ENCODE measurements at regions not wholly inside any gene's neighbourhood (a gene's known extent, or its start where the extent isn't known, plus 50 kb on each side); places are given as distances from the start of the nearest gene placed in this dataset.
"Not testable (repeated sequence)": the region's sequence is repeated elsewhere in the genome, so short reads cannot be mapped to it uniquely, and the experiment has no call there.

DNA sequence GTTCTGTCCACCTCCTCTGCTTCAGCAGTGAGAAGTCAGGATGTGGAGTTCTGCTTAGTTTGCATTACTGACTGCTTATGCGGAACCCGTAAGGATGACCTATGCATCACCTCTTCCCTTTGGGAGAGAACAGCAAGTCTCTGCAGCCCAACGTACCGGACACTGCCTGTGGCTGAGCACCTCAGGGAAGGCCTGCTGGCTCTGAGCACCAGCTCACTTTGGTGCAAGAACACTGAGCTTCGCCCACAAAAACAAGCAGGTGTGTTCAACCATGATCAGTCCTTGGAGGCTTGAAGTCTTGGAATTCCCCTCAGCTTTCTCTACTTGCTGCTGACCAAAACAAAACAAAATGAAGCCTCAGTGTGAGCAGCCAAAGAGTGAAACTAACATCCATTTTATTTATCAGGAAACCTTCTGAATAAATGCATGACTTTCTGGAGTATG is 52.7 kb upstream of the NCK2 start:
- DNase-seq = no peak

DNA sequence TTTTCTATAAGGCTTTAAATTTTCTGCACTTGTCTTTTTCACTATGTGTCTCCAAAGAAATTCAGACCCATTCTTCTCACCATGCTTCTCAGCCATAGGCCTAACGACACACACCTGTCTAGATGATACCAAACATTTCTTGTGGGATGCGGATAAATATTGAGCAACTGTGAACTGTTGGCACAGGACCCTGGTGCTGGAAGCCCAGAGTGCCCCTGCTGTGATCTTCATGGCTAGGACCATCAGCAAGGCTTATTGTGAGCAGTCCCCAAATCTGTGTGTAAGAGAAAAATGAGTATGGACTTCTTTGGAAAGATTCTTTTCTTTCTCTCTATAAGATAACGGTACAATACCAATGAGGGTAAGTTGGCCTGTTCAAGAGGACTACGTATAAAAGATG is 54.1 kb upstream of the NCK2 start:
- DNase-seq = no peak

DNA sequence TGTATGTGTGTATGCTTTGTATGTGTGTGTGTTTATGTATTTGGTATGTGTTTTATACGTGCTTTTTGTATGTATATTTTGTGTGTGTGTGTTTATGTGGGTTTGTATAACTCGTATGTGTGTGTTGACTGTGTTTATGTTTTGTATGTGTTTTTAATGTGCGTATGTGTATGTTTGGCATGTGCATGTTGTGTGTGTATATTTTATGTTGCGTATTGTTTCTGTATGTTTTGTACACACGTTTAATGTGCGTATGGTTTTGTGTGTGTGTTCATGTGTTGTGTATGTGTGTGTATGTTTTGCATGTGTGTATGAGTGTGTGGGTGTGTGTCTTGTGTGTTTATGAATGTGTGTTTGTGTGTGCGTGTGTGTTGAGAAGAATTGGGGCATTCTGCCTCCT is 55.2 kb upstream of the NCK2 start:
- DNase-seq = no peak

DNA sequence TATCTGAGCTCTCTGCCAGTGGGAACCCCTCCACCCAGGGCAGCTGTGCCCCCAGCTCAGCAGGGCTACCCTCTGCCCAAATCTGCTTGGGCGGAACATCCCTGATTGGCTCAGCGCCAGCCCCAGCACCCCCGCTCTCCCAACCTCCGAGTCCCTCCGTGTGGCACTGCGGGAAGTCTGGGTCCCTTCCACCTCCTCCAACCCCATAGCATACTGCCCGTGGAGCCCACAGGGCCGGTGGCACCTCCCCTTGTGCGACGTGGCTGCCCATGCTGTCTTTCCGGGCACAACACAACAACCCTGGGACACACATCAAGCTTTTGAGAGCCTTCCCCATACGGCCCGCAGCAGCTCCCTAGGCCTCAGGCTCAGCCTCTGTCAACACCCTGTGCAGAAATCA is 55.8 kb upstream of the NCK2 start:
- DNase-seq = no peak

DNA sequence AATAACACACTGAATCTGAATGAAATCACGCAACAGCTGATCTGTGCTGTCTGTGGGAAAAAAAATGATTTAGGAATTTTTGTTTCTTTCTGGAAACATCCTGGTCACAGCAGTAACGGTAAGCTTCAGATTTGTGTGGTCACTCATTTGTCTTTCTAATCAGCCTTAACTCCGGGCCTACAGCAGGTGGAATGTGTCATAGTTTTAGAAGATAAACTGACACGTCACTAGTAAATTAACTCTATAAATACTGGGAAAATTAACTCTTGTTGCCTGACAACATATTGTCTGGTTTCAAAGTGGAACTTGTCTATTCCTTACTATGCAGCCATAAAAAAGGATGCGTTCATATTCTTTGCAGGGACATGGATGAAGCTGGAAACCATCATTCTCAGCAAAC is 58.1 kb upstream of the NCK2 start:
- DNase-seq = no peak

DNA sequence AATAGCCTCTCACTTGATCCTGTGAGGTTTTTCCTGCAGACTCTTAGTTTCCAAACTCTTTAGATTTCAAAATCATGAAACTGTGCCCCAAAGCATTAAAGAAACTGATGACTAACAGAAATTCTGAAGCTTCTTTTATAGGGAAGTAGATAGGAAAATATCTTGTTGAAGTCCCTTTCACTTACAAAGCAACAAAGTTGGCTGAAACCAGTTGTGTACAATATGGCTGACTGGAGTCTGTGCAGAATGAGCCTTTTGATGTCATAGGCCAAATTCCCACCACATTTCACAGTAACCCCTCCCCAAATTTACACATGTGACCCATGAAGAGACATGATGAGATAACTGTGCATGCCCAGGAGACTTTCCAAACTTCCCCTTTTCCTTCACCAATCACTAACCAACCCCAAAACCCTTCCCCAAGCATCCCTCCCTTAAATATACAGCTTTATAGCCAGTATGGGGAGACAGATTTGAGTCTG is 61.7 kb upstream of the NCK2 start:
- DNase-seq = no peak

DNA sequence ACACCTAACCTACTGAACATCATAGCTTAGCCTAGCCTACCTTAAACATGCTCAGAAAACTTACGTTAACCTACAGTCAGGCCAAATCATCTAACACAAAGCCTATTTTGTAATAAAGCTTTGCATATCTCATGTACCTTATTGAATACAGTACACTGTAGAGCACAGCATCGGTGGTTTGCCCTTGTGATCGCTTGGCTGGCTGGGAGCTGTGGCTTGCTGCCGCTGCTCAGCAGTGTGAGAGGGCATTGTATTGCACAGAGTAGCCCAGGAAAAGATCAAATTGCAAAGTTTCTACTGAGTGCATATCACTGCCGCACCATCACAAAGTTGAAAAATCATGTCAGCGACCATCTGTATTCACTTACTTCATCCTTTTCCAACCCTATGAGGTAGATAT is 62.3 kb upstream of the NCK2 start:
- peak; percentile 95 for DNase-seq

DNA sequence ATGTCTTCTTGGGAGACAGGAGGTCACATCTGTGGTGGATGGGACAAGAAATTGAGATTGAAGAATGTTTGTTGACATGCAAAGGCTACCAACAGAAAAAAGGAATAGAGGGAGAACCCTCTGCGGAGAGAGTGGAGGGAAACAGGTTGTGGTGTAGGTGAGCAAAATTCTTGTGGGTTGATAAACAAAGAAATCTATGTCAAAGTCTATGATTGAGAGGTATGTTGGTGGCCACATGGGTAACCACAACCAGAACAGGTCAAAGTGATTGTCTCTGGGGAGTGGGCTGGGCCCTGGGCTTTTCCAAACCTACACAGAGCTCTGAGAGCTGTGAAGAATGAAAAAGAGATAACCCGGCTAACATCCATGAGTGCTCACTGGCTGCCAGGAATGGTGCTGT is 62.8 kb upstream of the NCK2 start:
- DNase-seq = peak; percentile 89 to 91

DNA sequence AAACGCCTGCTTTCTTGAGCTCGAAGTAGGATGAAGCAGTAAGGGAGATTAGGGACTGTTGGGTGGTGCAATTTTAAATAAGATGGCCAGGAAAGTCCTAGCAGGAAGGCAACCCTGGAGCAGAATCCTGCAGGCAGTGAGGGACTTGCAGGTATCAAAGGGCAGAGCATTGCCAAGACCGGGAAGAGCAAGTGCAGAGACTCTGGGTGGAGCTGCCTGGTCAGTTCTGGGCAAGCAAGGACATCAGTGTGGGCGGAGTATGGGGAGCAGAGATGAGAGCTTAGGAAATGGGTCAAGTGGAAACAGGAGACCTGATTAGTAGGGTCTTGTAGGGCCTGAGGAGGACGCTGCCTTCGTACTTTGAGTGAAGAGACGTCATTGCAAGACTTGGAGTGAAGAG is 64.4 kb upstream of the NCK2 start:
- no peak for DNase-seq

DNA sequence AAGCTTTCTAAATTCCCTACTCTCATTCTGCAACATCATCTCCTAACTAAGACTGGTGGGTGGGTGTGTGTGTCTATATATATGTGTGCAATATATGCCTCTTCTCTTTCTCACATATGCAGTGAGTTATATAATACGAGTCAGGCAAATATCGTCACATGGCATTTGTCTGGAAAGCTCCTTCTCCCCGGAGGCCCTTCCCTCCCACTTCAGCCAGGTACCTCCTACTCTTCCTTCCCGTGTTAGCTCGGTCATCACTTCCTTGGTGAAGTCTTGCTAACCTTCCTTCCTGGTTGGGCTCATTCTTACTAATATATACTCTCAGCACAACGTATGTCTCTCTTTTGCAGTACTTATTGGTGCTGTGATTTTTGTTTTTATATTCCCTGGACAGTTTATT is 66.4 kb upstream of the NCK2 start:
- DNase-seq = no peak

DNA sequence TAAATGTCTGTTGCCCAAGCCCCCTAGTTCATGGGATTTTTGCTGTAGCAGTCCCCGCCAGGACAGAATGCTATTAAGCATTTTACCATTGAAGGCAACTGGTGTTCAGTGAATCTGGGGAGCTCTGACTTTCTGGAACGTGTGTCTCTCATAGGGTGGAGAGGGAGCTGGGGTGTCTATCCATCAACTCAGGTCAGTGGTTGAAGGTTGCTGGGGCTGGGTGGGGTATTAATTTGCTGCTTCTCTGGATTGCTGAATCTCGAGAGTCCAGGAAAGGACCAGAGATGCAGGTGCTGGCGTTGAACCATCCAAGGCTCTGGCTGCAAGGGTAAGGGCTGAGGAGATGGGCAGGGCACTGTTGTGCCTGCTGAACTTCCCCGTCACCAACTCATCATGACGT is 66.8 kb upstream of the NCK2 start:
- no peak for DNase-seq

DNA sequence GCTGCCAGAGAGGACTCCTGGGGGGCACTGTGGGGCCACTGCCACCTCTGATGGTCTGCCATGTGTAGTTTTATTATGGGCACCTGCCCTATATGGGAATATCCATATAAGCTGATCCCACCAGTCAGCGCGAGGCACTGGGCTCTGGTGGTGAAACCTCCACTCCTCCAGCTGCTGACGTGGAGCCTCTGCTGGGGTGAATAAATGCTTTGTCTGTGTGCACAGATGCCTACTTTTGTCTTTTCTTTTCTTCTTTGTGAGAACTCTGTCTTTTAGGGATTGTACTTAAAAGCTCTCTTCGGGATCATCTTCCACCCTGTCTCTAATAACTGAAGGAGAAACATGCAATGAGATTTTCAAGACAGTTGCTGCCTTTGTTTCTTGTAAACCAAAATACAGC is 68.9 kb upstream of the NCK2 start:
- DNase-seq = no peak

DNA sequence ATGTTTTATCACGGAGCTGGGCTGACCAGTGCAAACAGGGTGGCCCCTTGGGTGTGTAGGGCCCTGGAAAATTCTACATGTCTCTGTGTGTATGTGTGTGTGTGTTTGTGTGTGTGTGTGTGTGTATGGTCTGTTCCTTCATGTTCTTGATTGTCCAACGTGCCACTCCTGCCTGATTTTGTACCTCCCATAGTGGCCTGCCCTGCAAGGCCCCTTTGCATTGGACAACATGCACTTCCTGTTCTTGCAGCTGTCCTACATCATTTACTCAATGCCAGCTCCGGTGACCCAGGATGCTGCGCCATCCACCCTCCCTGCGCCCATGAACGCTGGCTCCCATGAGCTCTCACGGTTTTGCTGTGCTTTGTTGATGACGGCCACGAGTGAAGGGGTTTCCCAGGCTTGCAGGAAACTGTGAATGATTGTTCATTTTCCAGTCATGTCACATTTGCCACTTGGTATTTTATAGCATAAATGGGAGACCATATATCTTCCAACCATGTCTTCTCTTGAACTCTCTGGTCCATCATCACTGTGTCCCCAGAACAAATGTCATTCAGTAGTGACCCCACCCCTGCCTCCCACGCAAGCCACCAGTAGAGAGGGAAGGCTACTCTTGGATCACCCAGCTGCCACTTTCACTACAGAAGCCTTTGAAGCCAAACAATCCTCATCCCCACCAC is 69.7 kb upstream of the NCK2 start:
- DNase-seq = no peak

DNA sequence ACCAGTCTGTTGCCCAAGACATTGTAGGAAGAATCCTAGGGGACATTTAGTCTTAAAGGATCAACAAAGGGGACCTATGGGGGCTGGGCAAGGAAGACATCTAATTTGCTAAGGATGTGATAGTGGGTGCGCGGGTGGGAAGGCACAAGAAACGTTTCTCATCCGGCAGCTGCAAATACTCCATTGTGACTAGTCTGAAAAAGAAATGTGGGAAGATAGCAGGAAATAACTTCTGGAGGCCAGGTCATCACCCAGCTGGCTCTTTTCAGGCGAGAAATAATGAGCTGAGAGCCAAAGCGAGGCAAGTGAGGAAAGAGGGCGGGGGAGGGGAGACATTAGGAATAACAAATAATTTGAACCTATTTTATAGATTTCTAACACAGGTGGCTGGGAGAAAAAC is 70.3 kb upstream of the NCK2 start:
- no peak for DNase-seq

DNA sequence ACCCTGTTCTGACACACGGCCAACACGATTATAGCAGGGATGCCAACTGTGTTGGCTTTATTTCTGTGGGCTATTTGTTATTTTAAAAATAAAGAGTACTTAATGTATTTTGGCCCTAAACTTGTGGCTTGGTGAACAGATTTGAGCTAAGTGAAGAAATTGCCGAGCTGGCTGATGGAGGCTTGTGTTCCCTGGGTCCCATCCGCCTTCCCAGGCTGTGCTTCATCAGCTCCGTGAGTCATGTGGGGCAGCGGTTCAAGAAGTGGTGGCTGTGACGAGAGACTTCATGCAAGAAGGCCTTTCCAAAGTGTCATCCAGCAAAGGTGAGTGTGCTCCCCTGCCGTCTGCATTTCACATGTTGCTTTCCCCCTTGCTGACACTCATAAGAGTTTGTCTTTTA is 73.6 kb upstream of the NCK2 start:
- no peak for DNase-seq

DNA sequence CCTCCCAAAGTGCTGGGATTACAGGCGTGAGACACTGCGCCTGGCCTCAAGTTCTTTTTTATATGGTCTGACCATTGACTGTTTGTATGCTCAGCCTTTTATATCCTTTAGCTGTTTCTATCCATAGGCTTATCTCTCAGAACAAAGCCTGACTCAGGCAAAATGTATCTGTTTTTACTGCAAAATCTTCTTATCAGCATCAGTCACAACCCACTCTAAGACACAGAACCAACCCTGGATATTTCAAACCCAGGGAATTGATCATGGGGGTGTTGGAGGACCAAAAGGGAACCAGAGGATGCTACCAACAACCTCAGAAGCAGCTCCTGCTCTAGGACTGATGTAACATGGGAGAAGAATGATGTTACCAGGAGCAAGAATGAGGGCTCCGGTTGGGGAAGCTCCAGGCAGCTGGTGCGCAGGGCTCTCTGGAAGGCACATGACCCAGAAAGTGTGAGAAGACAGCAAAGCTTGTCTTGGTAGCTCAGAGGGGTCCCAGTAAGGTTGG is 75.3 kb upstream of the NCK2 start:
- no peak for DNase-seq

DNA sequence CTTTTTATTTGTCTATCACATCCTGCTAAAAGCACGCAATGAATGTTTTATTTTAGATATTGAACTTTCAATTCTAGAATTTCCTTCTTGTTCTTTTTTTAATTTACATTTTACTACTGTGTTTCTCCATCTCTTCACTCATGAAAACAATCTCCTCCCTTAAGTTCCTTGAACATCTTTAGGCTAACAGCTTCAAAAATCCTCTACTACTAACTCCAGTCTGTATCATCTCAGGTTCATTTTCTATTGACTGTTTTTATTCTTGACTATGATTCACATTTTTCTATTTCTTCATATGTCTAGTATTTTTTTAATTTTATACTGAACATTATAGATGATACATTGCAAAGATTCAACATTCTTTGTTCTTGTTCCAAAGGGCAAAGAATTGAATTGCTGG is 79.2 kb upstream of the NCK2 start:
- DNase-seq = no peak

DNA sequence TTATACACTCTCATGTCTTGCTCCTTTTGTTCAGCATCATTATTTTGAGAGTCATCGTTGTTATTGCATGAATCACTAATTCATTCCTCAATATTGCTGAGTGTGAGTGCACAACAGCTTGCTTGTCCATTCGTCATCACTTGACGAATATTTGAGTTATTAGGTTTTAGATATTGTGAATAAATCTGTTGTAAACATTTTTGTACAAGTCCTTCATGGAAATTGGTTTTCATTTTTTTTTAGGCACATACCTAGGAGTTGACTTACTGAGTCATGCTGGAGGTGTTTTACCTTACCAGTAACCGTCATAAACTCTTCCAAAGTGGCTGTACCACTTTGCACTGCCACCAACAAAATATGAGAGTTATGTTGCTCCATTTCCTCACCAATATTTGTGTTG is 84.2 kb upstream of the NCK2 start:
- DNase-seq = no peak

DNA sequence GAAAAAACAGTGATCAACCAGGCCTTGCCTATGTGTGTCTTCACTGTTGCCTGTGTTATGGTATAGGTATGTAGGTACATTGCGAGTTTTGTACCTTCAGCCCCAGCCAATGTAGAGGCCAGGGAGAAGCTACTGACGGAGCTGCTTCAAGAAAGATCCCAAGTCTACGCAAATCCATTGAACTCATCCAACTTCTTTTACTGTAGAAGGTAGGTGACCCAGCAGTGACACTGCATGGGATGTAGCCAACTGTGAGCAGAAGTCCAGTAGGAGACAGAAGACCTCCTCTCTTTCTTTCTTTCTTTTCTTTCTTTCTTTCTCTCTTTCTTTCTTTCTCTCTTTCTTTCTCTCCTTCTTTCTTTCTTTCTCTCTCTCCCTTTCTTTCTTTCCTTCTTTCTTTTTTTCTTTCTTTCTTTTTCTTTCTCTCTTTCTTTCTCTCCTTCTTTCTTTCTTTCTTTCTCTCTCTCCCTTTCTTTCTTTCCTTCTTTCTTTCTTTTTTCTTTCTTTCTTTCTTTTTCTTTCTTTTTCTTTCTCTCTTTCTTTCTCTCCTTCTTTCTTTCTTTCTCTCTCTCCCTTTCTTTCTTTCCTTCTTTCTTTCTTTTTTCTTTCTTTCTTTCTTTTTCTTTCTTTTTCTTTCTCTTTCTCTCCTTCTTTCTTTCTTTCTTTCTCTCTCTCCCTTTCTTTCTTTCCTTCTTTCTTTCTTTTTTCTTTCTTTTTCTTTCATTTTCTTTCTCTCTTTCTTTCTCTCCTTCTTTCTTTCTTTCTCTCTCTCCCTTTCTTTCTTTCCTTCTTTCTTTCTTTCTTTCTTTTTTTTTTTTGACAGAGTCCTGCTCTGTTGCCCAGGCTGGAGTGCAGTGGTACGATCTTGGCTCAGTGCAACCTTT is 88.7 kb upstream of the NCK2 start:
- not testable (repeated sequence) for DNase-seq

DNA sequence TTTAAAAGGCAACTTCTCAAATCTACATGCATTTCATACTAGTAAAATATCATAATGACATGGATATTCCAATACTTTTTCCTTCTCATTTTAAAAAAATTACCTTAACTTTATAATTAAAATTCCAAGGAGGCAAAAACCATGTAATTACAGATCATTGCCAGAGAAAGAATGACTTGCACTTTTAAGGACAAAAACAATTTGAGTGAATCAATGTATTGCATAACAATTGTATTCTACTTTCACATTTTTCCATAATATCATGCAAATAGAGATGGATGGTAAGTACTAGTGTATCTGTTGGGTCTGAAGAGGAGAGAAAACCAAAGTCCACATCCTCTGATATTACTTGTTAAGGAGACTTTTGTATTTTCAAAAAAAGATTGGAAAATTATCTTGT is 89.5 kb upstream of the NCK2 start:
- DNase-seq = no peak

DNA sequence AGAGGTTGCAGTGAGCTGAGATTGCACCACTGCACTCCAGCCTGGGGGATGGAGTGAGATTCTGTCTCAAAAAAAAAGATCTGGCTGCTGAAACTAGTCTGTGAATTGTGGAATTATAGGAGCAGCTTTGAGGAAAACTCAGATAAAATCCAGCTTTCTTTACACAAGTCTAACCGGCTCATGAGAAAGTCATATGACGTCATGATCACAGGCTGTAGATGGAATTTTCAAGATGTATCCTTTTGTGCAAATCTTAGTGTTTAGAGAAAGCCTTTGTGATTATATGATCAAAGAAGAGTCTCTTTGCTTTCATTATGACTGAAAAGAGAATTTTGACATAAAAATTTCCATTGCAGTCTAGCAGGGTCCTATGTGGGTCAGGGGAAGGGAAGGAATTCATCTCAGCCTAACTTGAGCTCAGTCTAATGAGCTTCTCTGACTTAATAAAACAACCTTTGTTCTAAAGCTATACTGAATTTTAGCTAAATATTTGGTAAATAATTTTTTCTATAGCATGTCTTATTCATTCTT is 90.2 kb upstream of the NCK2 start:
- no peak for DNase-seq

DNA sequence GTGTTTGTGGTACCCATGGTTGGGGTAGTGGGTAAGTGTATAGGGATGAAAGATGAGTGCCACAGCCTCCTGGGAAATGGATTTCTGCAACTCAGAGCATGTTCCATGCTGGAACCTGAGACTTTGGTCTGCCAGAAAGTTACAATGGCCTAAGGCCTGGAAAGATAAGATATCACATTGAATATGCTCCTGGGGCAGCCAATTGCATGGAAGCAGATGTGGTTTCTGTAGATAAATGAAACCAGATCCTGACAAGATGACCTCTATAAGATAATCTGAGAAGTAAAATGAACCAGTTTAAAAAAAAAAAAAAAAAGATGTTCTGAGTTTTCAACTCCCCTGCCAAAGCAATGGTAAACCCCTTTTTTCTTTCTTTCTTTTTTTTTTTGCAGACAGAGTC is 91.4 kb upstream of the NCK2 start:
- DNase-seq = no peak

DNA sequence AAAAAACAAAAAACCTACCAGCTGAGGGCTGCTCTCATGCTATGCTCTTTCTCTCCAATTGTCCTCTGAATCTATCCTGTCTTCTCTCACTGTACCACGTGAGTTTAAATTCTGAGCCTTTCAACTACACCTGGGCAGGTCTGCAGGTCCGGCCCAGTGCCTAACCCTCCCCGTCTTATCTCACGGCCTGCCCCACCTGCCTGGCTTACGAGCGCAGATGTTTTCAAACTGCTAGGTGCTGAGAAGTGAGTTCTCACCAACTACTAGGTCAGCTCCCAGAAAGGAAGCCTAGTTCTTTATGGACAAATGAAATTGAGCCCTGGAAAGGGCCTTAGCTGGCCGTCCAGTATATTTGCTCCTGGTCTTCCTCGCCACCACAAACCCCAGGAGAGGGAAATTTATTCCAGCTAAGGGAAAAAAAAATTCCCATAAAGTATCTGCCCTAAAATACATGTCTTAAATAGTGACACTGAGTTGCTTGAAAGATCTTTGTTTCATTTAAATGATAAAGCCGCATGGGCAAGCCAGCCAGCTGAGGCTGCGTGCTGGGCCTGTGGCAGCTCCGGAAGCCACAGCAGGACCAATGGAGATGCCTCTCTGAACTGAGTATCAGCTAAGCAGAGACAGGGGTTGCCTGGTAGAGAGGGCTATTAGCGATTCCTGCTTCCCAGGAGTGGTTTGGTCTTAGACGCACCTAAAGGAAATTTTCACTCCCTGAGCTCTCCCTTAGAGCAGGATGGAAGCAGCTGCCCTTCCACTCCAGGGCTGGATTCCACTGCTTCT is 92.5 kb upstream of the NCK2 start:
- DNase-seq = no peak
